H1 (cell line): ENCODE measurements at regions not wholly inside any gene's neighbourhood (a gene's known extent, or its start where the extent isn't known, plus 50 kb on each side); places are given as distances from the start of the nearest gene placed in this dataset.
A peak's percentile ranks its signal among the peaks of the same experiment; 100 is the strongest.

ENCODE experiments used
- CTCF ChIA-PET: fragments of 300-600 bp; sonication (Branson Sonifier 250); formaldehyde crosslinking; loops from one replicate; lab custom pipeline; 2021; ENCODE audit not compliant: partially characterized antibody; lab: Charles Lee
- POLR2A ChIA-PET: fragments of 300-600 bp; sonication (Branson Sonifier 250); formaldehyde crosslinking; loops from one replicate; lab custom pipeline; 2021; ENCODE audit warnings: inconsistent platforms; ENCODE audit not compliant: partially characterized antibody; lab: Charles Lee
- DNase-seq, 2 experiments: peaks; one replicate each; pipeline versions ENCODE4 v3.0.0 to v3.0.0-alpha.2; 2010 to 2022; ENCODE audit warnings: low spot score in 2 of 2, low read depth in 1 of 2, mixed read lengths in 1 of 2
- FAIRE-seq: peaks from 2 replicates; lab custom pipeline; 2011; peaks lifted over from hg19 to GRCh38; lab: Jason Lieb, UNC
- H2AFZ ChIP-seq: 2 replicates; pipeline ENCODE4 v1.8.1; 2012; ENCODE audit warnings: low read length, inconsistent platforms
- H2AK5ac ChIP-seq: 2 replicates; pipeline ENCODE4 v1.6.1; 2013; ENCODE audit warnings: low read depth, low read length
- H2BK120ac ChIP-seq: replicated peaks from 2 replicates; pipeline ENCODE3; 2013; ENCODE audit warnings: low read depth, low read length, inconsistent platforms
- H2BK12ac ChIP-seq: 2 replicates; pipeline ENCODE4 v1.6.1; 2013; ENCODE audit warnings: low read depth, low read length
- H2BK15ac ChIP-seq: 2 replicates; pipeline ENCODE4 v1.6.1; 2013; ENCODE audit warnings: low read length
- H2BK20ac ChIP-seq: 2 replicates; pipeline ENCODE4 v1.6.1; 2013; ENCODE audit warnings: low read length
- H2BK5ac ChIP-seq: 2 replicates; pipeline ENCODE4 v1.6.1; 2013; ENCODE audit warnings: low read depth, low read length
- H3K14ac ChIP-seq: 2 replicates; pipeline ENCODE4 v1.6.1; 2013; ENCODE audit warnings: inconsistent platforms; ENCODE audit not compliant: insufficient read length
- H3K18ac ChIP-seq: 2 replicates; pipeline ENCODE4 v1.6.1; 2013; ENCODE audit warnings: low read length; ENCODE audit errors: extremely low read depth
- H3K23ac ChIP-seq: 2 replicates; pipeline ENCODE4 v1.6.1; 2013; ENCODE audit warnings: inconsistent platforms; ENCODE audit not compliant: insufficient read length
- H3K23me2 ChIP-seq: 2 replicates; pipeline ENCODE4 v1.6.1; 2013; ENCODE audit warnings: low read depth, low read length
- H3K27ac ChIP-seq: 2 replicates; pipeline ENCODE4 v1.6.1; 2011; ENCODE audit warnings: low read depth, low read length, inconsistent platforms
- H3K27me3 ChIP-seq, 4 experiments: replicated peaks in 1 of 4; 1 replicate in 1 of 4; 2 replicates in 3 of 4; pipeline versions ENCODE4 v1.6.1 to v1.8.1; 2011 to 2013; ENCODE audit warnings: low read length in 3 of 4, mild to moderate bottlenecking in 3 of 4, inconsistent platforms in 2 of 4, mixed read lengths in 2 of 4, moderate library complexity in 1 of 4; ENCODE audit not compliant: control insufficient read depth in 3 of 4, insufficient read depth in 3 of 4; ENCODE audit errors: extremely low read depth in 1 of 4
- H3K36me3 ChIP-seq, 4 experiments: 2 replicates each; pipeline versions ENCODE4 v1.6.1 to v1.8.1; 2011 to 2013; ENCODE audit warnings: mild to moderate bottlenecking in 4 of 4, low read length in 3 of 4, moderate library complexity in 2 of 4, control low read depth in 1 of 4, inconsistent platforms in 1 of 4; ENCODE audit not compliant: insufficient read depth in 4 of 4, control insufficient read depth in 2 of 4
- H3K4ac ChIP-seq: replicated peaks from 2 replicates; pipeline ENCODE3; 2013; ENCODE audit warnings: low read length, low read depth, mixed read lengths, inconsistent platforms; ENCODE audit not compliant: insufficient read length
- H3K4me1 ChIP-seq, 4 experiments: replicated peaks in 1 of 4; 1 replicate in 1 of 4; 2 replicates in 3 of 4; pipeline versions ENCODE4 v1.6.1 to v1.8.1; 2011 to 2013; ENCODE audit warnings: low read length in 3 of 4, inconsistent platforms in 2 of 4, mixed read lengths in 1 of 4; ENCODE audit not compliant: insufficient read depth in 4 of 4, control insufficient read depth in 3 of 4
- H3K4me2 ChIP-seq, 2 experiments: 2 replicates each; pipeline versions ENCODE4 v1.6.1 to v1.8.1; 2011 to 2013; ENCODE audit warnings: low read depth in 2 of 2, low read length in 2 of 2, control low read depth in 1 of 2, inconsistent platforms in 1 of 2, mild to moderate bottlenecking in 1 of 2; ENCODE audit not compliant: insufficient read depth in 1 of 2
- H3K4me3 ChIP-seq, 4 experiments: fragments of 200-600, 300-600 bp in 1 of 4; sonication (generic), shearing (Covaris generic), sonication (Bioruptor Twin) in 1 of 4; 2 replicates each; pipeline versions ENCODE4 v1.5.1 to v1.8.1; 2011 to 2016; ENCODE audit warnings: low read length in 4 of 4, low read depth in 3 of 4, control low read depth in 2 of 4, inconsistent platforms in 2 of 4, mild to moderate bottlenecking in 2 of 4, mixed read lengths in 1 of 4, moderate library complexity in 1 of 4; ENCODE audit not compliant: insufficient read depth in 2 of 4; ENCODE audit errors: extremely low read depth in 1 of 4
- H3K56ac ChIP-seq: replicated peaks from 2 replicates; pipeline ENCODE3; 2013; ENCODE audit warnings: low read depth, mild to moderate bottlenecking, mixed read lengths, low read length, inconsistent platforms; ENCODE audit not compliant: insufficient read length
- H3K79me1 ChIP-seq: 2 replicates; pipeline ENCODE4 v1.6.1; 2013; ENCODE audit warnings: low read depth, low read length, control low read depth
- H3K79me2 ChIP-seq, 2 experiments: 2 replicates each; pipeline versions ENCODE4 v1.6.1 to v1.8.1; 2012 to 2013; ENCODE audit warnings: low read length in 2 of 2, mild to moderate bottlenecking in 2 of 2, inconsistent platforms in 1 of 2; ENCODE audit not compliant: insufficient read depth in 2 of 2, control insufficient read depth in 1 of 2
- H3K9ac ChIP-seq, 4 experiments: replicated peaks in 1 of 4; 1 replicate in 1 of 4; 2 replicates in 3 of 4; pipeline versions ENCODE4 v1.6.1 to v1.8.1; 2011 to 2013; ENCODE audit warnings: low read depth in 3 of 4, low read length in 3 of 4, control low read depth in 2 of 4, mild to moderate bottlenecking in 2 of 4, moderate library complexity in 2 of 4, inconsistent platforms in 1 of 4; ENCODE audit errors: extremely low read depth in 1 of 4
- H3K9me3 ChIP-seq, 2 experiments: 2 replicates each; pipeline versions ENCODE4 v1.6.1 to v1.8.1; 2012 to 2013; ENCODE audit warnings: mild to moderate bottlenecking in 2 of 2, moderate library complexity in 2 of 2, control low read depth in 1 of 2, inconsistent platforms in 1 of 2, low read depth in 1 of 2, low read length in 1 of 2, mixed read lengths in 1 of 2; ENCODE audit not compliant: insufficient read depth in 2 of 2
- H4K20me1 ChIP-seq, 2 experiments: replicated peaks in 1 of 2; 2 replicates each; pipeline versions ENCODE3 to v1.8.1; 2011 to 2013; ENCODE audit warnings: inconsistent platforms in 2 of 2, low read length in 2 of 2, mild to moderate bottlenecking in 1 of 2; ENCODE audit not compliant: insufficient read depth in 2 of 2, control insufficient read depth in 1 of 2
- H4K5ac ChIP-seq: 2 replicates; pipeline ENCODE4 v1.6.1; 2013; ENCODE audit warnings: low read length, low read depth, mixed read lengths, inconsistent platforms; ENCODE audit not compliant: insufficient read length
- H4K8ac ChIP-seq: 2 replicates; pipeline ENCODE4 v1.8.0; 2013; ENCODE audit warnings: mild to moderate bottlenecking, moderate library complexity, low read length, inconsistent platforms; ENCODE audit not compliant: insufficient read depth; ENCODE audit errors: extremely low read depth
- H4K91ac ChIP-seq: replicated peaks from 2 replicates; pipeline ENCODE3; 2013; ENCODE audit warnings: low read length, mixed read lengths, inconsistent platforms; ENCODE audit not compliant: insufficient read length
- BCL11A ChIP-seq, 2 experiments: IDR thresholded peaks; one replicate each; pipeline ENCODE4 v1.6.1; 2011; ENCODE audit warnings: low read depth in 2 of 2, low read length in 2 of 2, mild to moderate bottlenecking in 2 of 2
- BRCA1 ChIP-seq: IDR thresholded peaks from 2 replicates; pipeline ENCODE4 v1.6.1; 2012; ENCODE audit warnings: low read depth, low read length, improper control_type of control experiment
- FOSL1 ChIP-seq: IDR thresholded peaks from 2 replicates; pipeline ENCODE4 v1.6.1; 2011; ENCODE audit warnings: mild to moderate bottlenecking, low read depth, low read length, moderate library complexity; ENCODE audit not compliant: insufficient read depth
- HDAC6 ChIP-seq: IDR thresholded peaks from one replicate; pipeline ENCODE4 v1.7.1; 2012; ENCODE audit warnings: low read depth, mild to moderate bottlenecking, inconsistent platforms, low read length, moderate library complexity
- MAFK ChIP-seq: IDR thresholded peaks from 2 replicates; pipeline ENCODE4 v1.6.1; 2012; ENCODE audit warnings: low read depth, mild to moderate bottlenecking, improper control_type of control experiment, low read length
- PHF8 ChIP-seq: fragments of 200-600 bp; sonication (generic); conservative IDR thresholded peaks from 2 replicates; pipeline ENCODE4 v1.7.1; 2012; ENCODE audit warnings: low read depth, mild to moderate bottlenecking, inconsistent platforms, low read length, moderate library complexity
- POLR2AphosphoS5 ChIP-seq: IDR thresholded peaks from 2 replicates; pipeline ENCODE4 v1.6.1; 2011; ENCODE audit warnings: low read depth, low read length
- RBBP5 ChIP-seq: IDR thresholded peaks from 2 replicates; pipeline ENCODE4 v1.7.1; 2012; ENCODE audit warnings: low read depth, mild to moderate bottlenecking, inconsistent platforms, low read length, moderate library complexity, borderline replicate concordance
- RFX5 ChIP-seq: IDR thresholded peaks from 2 replicates; pipeline ENCODE4 v1.6.1; 2011; ENCODE audit warnings: low read depth, low read length, improper control_type of control experiment, borderline replicate concordance
- SP1 ChIP-seq: IDR thresholded peaks from 2 replicates; pipeline ENCODE4 v1.6.1; 2011; ENCODE audit warnings: low read depth, low read length
- TAF1 ChIP-seq: IDR thresholded peaks from 2 replicates; pipeline ENCODE4 v1.6.1; 2011; ENCODE audit warnings: mild to moderate bottlenecking, low read depth, low read length
- TEAD4 ChIP-seq: IDR thresholded peaks from 2 replicates; pipeline ENCODE4 v1.6.1; 2012; ENCODE audit warnings: low read depth, low read length, inconsistent platforms, mixed read lengths
- WGBS, 2 experiments: shearing (Covaris generic) in 1 of 2; methylation state at CpG; one replicate each; pipeline versions ENCODE4 v1.1.6 to v1.1.7; 2013 to 2015; ENCODE audit warnings: low lambda C conversion rate in 2 of 2, mixed read lengths in 2 of 2, inconsistent platforms in 1 of 2, low coverage in 1 of 2, missing lambda C conversion rate in 1 of 2; ENCODE audit not compliant: insufficient replicate concordance in 2 of 2, insufficient coverage in 1 of 2, insufficient read length in 1 of 2; ENCODE audit errors: extremely low coverage in 1 of 2, missing lambda C conversion rate in 1 of 2; 5-methylcytosine and 5-hydroxymethylcytosine counted together
- TF ChIP-seq, protein P1 (sequence below), 3 experiments: IDR thresholded peaks; 1 replicate in 2 of 3; 2 replicates in 1 of 3; pipeline versions ENCODE4 v1.5.1 to v1.6.1; 2011; ENCODE audit warnings: low read length in 3 of 3, mild to moderate bottlenecking in 3 of 3, inconsistent platforms in 2 of 3, low read depth in 1 of 3, moderate library complexity in 1 of 3; ENCODE audit not compliant: insufficient read depth in 1 of 3; ENCODE audit errors: control extremely low read depth in 1 of 3

- H4K20me1 ChIP-seq = no peaks in the 10 kb centered on the region
- H3K36me3 ChIP-seq = no peaks in the 10 kb centered on the region
- H3K79me1 ChIP-seq = no peaks in the 10 kb centered on the region
- TF ChIP-seq SP1 = no peak
- no peak for TF ChIP-seq BCL11A (IDR thresholded peaks at IDR 0.05; ENCODE audit: low read depth in 2 of 2, low read length in 2 of 2)
- no peak for TF ChIP-seq RFX5
- no peak for TF ChIP-seq FOSL1
- TF ChIP-seq, protein P1, sequence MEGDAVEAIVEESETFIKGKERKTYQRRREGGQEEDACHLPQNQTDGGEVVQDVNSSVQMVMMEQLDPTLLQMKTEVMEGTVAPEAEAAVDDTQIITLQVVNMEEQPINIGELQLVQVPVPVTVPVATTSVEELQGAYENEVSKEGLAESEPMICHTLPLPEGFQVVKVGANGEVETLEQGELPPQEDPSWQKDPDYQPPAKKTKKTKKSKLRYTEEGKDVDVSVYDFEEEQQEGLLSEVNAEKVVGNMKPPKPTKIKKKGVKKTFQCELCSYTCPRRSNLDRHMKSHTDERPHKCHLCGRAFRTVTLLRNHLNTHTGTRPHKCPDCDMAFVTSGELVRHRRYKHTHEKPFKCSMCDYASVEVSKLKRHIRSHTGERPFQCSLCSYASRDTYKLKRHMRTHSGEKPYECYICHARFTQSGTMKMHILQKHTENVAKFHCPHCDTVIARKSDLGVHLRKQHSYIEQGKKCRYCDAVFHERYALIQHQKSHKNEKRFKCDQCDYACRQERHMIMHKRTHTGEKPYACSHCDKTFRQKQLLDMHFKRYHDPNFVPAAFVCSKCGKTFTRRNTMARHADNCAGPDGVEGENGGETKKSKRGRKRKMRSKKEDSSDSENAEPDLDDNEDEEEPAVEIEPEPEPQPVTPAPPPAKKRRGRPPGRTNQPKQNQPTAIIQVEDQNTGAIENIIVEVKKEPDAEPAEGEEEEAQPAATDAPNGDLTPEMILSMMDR (IDR thresholded peaks at IDR 0.05; ENCODE audit: control extremely low read depth in 1 of 3, insufficient read depth in 1 of 3, low read depth in 1 of 3, low read length in 3 of 3) = no peak
- TF ChIP-seq MAFK = no peak
- TF ChIP-seq HDAC6 = no peak
- TF ChIP-seq RBBP5 = no peak
- no peak for TF ChIP-seq TEAD4
- TF ChIP-seq TAF1 = no peak
- no peak for TF ChIP-seq BRCA1
- TF ChIP-seq PHF8 = no peak
- no peak for TF ChIP-seq POLR2AphosphoS5
- 0 out of 2 replicates have a peak overlapping the region, but pooled peaks have one; percentile 26 for H2BK20ac ChIP-seq
- H3K18ac ChIP-seq = no peak overlapping the region; the same call in 1 of the 2 replicates
- H2BK5ac ChIP-seq = no peak overlapping the region
- CTCF ChIA-PET = interaction anchor here (0.6 to 3.8 kb wide), 4 partner anchors 15 to 996 kb away, joined by 3 to 13 read pairs (median 4); no protein-coding TSS in a partner anchor
- H2BK120ac ChIP-seq = no peak overlapping the region
- H2AFZ ChIP-seq = no peak overlapping the region
- H4K91ac ChIP-seq = no peak overlapping the region
- no peak overlapping the region for H4K8ac ChIP-seq
- H3K4me1 ChIP-seq = peaks cover 0 to 2% (median 0%) of the 10 kb centered on the region in 4 experiments; a peak in 1 of 7 replicates
- no peak overlapping the region for H3K4me2 ChIP-seq
- POLR2A ChIA-PET = no interaction called here
- H2BK12ac ChIP-seq = no peak overlapping the region
- H3K27ac ChIP-seq = no peak overlapping the region
- DNase-seq (no peak), FAIRE-seq (no peak)
- no peak overlapping the region for H3K14ac ChIP-seq
- no peak overlapping the region for H2BK15ac ChIP-seq
- no peak overlapping the region for H3K4me3 ChIP-seq
- H3K23me2 ChIP-seq = no peaks in the 10 kb centered on the region
- H3K79me2 ChIP-seq = no peaks in the 10 kb centered on the region
- no peaks in the 10 kb centered on the region; a peak in 1 of 4 replicates for H3K9me3 ChIP-seq
- no peak overlapping the region for H4K5ac ChIP-seq
- WGBS, 2 experiments = 92% methylated on average over 7 of the region's 7 CpGs; no CpG with 5 or more reads in 1 of the 2 experiments
- H3K4ac ChIP-seq = no peak overlapping the region
- H3K56ac ChIP-seq = no peak overlapping the region
- no peak overlapping the region for H2AK5ac ChIP-seq
- no peak overlapping the region for H3K9ac ChIP-seq
- no peak overlapping the region for H3K23ac ChIP-seq
- H3K27me3 ChIP-seq = no peaks in the 10 kb centered on the region
Observed at GRCh38 chr2:128753321-128753720, 434.7 kb upstream of the HS6ST1 start.
